ENCODE measurements at regions not wholly inside any gene's neighbourhood (a gene's known extent, or its start where the extent isn't known, plus 50 kb on each side); places are given as distances from the start of the nearest gene placed in this dataset.
A peak's percentile ranks its signal among the peaks of the same experiment; 100 is the strongest.

DNA sequence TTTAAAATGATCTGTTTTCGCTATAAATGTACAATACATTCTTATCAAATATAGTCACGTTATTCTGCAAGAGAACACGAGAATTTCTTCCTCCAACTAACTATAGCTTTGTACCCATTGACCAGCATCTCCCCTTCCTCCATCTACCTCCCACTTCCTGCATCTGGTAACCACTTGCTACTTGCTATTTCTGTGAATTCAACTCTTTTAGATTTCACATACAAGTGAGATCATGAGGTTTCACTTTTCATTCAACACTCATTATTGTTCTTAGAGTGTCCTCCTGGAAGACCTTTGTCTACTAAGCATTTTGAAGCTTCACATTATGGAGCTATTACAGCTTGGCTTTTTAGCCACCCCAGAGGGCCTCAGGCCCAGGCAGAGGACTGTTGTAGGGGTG lies 741.3 kb upstream of the FZD8 start:
- no peak overlapping the region for H2BK15ac ChIP-seq (ENCODE audit: low read length)
- WGBS, 2 donors (ENCODE audit: extremely low coverage in 2 of 2, insufficient read length in 2 of 2, insufficient replicate concordance in 1 of 2), result no CpG with 5 or more reads among the region's 3 CpGs
- no peak overlapping the region for H4K91ac ChIP-seq (ENCODE audit: low read depth, low read length, poor library complexity)
- H3K18ac ChIP-seq (ENCODE audit: low read length), result peak overlapping the region; percentile 44
- no peaks in the 10 kb centered on the region for H3K27me3 ChIP-seq (ENCODE audit: control insufficient read depth in 3 of 3, insufficient read depth in 3 of 3, low read depth in 1 of 3, low read length in 3 of 3)
- no peak overlapping the region for H3K4me2 ChIP-seq (ENCODE audit: insufficient read depth, low read length, poor library complexity, severe bottlenecking)
- no peaks in the 10 kb centered on the region for H3K4me1 ChIP-seq (ENCODE audit: control insufficient read depth in 2 of 2, insufficient read depth in 1 of 2, low read depth in 1 of 2, low read length in 2 of 2)
- no peak overlapping the region for H4K8ac ChIP-seq (ENCODE audit: low read depth, low read length)
- no peak for DNase-seq (ENCODE audit: low spot score)
- H3K36me3 ChIP-seq (replicated peaks in 1 of 2; ENCODE audit: control insufficient read depth in 2 of 2, insufficient read depth in 2 of 2, low read length in 2 of 2), result no peaks in the 10 kb centered on the region
- H3K27ac ChIP-seq (replicated peaks; ENCODE audit: low read length), result no peak overlapping the region
- no peak overlapping the region for H3K23ac ChIP-seq (ENCODE audit: low read depth, low read length, poor library complexity)
- H2BK12ac ChIP-seq (ENCODE audit: low read length), result no peak overlapping the region
- peak overlapping the region; percentile 70 for H2AK5ac ChIP-seq (ENCODE audit: low read depth, low read length)
- no peak overlapping the region for H3K14ac ChIP-seq (ENCODE audit: low read length)
- no peaks in the 10 kb centered on the region for H3K9me3 ChIP-seq (replicated peaks in 1 of 2; ENCODE audit: control insufficient read depth in 2 of 2, insufficient read depth in 1 of 2, low read depth in 1 of 2, low read length in 2 of 2)
- no peak overlapping the region for H3K4me3 ChIP-seq (ENCODE audit: low read length in 2 of 2)
- H2BK5ac ChIP-seq (ENCODE audit: low read length), result no peak overlapping the region
- H3K79me1 ChIP-seq (ENCODE audit: low read depth, low read length), result no peaks in the 10 kb centered on the region
- no peak overlapping the region for H3K4ac ChIP-seq (ENCODE audit: low read length)
- no peak overlapping the region for H3K9ac ChIP-seq (ENCODE audit: low read depth, low read length, poor library complexity)
- H2AFZ ChIP-seq (ENCODE audit: low read length), result no peak overlapping the region
- H2BK120ac ChIP-seq (ENCODE audit: low read depth, low read length), result no peak overlapping the region

- H3K14ac ChIP-seq (ENCODE audit: low read length), result no peak overlapping the region
- no peak overlapping the region for H3K18ac ChIP-seq (ENCODE audit: low read length)
- no peaks in the 10 kb centered on the region for H3K79me1 ChIP-seq (ENCODE audit: low read depth, low read length)
- no peak overlapping the region for H3K9ac ChIP-seq (ENCODE audit: low read depth, low read length, poor library complexity)
- H2BK5ac ChIP-seq (ENCODE audit: low read length), result no peak overlapping the region
- H3K4me1 ChIP-seq (ENCODE audit: control insufficient read depth in 2 of 2, insufficient read depth in 1 of 2, low read depth in 1 of 2, low read length in 2 of 2), result no peaks in the 10 kb centered on the region
- H3K4me2 ChIP-seq (ENCODE audit: insufficient read depth, low read length, poor library complexity, severe bottlenecking), result no peak overlapping the region
- H3K9me3 ChIP-seq (replicated peaks in 1 of 2; ENCODE audit: control insufficient read depth in 2 of 2, insufficient read depth in 1 of 2, low read depth in 1 of 2, low read length in 2 of 2), result no peaks in the 10 kb centered on the region
- no peak overlapping the region for H2BK120ac ChIP-seq (ENCODE audit: low read depth, low read length)
- no peak overlapping the region for H4K91ac ChIP-seq (ENCODE audit: low read depth, low read length, poor library complexity)
- no peak overlapping the region for H4K8ac ChIP-seq (ENCODE audit: low read depth, low read length)
- no CpG with 5 or more reads among the region's 1 CpG for WGBS, 2 donors (ENCODE audit: extremely low coverage in 2 of 2, insufficient read length in 2 of 2, insufficient replicate concordance in 1 of 2)
- H3K27me3 ChIP-seq (ENCODE audit: control insufficient read depth in 3 of 3, insufficient read depth in 3 of 3, low read depth in 1 of 3, low read length in 3 of 3), result no peaks in the 10 kb centered on the region
- no peak for DNase-seq (ENCODE audit: low spot score)
- no peak overlapping the region for H3K27ac ChIP-seq (replicated peaks; ENCODE audit: low read length)
- H2AK5ac ChIP-seq (ENCODE audit: low read depth, low read length), result no peak overlapping the region
- H3K4ac ChIP-seq (ENCODE audit: low read length), result no peak overlapping the region
- H2BK15ac ChIP-seq (ENCODE audit: low read length), result no peak overlapping the region
- H2BK12ac ChIP-seq (ENCODE audit: low read length), result no peak overlapping the region
- no peaks in the 10 kb centered on the region for H3K36me3 ChIP-seq (replicated peaks in 1 of 2; ENCODE audit: control insufficient read depth in 2 of 2, insufficient read depth in 2 of 2, low read length in 2 of 2)
- no peak overlapping the region for H3K23ac ChIP-seq (ENCODE audit: low read depth, low read length, poor library complexity)
- no peak overlapping the region for H2AFZ ChIP-seq (ENCODE audit: low read length)
- no peak overlapping the region for H3K4me3 ChIP-seq (ENCODE audit: low read length in 2 of 2)
Observed at GRCh38 chr10:36381748-36382147, 739.7 kb upstream of the FZD8 start.

GRCh38 chr10:36380538-36380937 lies 738.4 kb upstream of the FZD8 start:
- no peak overlapping the region for H2BK15ac ChIP-seq (ENCODE audit: low read length)

DNA sequence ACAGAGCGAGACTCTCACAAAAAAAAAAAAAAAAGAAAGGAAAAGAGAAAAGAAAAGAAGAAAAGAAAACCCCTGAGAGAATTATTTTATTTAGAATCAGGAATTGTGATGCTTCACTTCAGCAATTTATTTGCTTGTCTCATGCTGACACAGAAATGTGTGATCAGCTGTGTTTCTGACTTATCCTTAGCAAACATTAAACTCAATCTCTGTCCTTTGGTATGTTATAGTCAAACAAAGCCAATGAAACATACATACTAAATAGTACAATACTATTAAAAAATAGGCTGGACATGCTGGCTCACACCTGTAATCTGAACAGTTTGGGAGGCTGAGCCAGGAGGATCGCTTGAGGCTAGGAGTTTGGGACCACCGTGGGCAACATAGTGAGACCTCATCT lies 733.0 kb upstream of the FZD8 start:
- no peak overlapping the region for H2AK5ac ChIP-seq (ENCODE audit: low read depth, low read length)
- H2BK120ac ChIP-seq (ENCODE audit: low read depth, low read length), result no peak overlapping the region
- H3K9me3 ChIP-seq (replicated peaks in 1 of 2; ENCODE audit: control insufficient read depth in 2 of 2, insufficient read depth in 1 of 2, low read depth in 1 of 2, low read length in 2 of 2), result no peaks in the 10 kb centered on the region
- H3K4me1 ChIP-seq (ENCODE audit: control insufficient read depth in 2 of 2, insufficient read depth in 1 of 2, low read depth in 1 of 2, low read length in 2 of 2), result no peaks in the 10 kb centered on the region
- no peak overlapping the region for H2BK12ac ChIP-seq (ENCODE audit: low read length)
- H3K14ac ChIP-seq (ENCODE audit: low read length), result no peak overlapping the region
- H3K79me1 ChIP-seq (ENCODE audit: low read depth, low read length), result no peaks in the 10 kb centered on the region
- H4K91ac ChIP-seq (ENCODE audit: low read depth, low read length, poor library complexity), result no peak overlapping the region
- H2BK5ac ChIP-seq (ENCODE audit: low read length), result no peak overlapping the region
- WGBS, 2 donors (ENCODE audit: extremely low coverage in 2 of 2, insufficient read length in 2 of 2, insufficient replicate concordance in 1 of 2), result no CpG with 5 or more reads among the region's 3 CpGs
- no peak overlapping the region for H2AFZ ChIP-seq (ENCODE audit: low read length)
- H3K36me3 ChIP-seq (replicated peaks in 1 of 2; ENCODE audit: control insufficient read depth in 2 of 2, insufficient read depth in 2 of 2, low read length in 2 of 2), result no peaks in the 10 kb centered on the region
- no peak overlapping the region for H2BK15ac ChIP-seq (ENCODE audit: low read length)
- DNase-seq (ENCODE audit: low spot score), result no peak
- H3K23ac ChIP-seq (ENCODE audit: low read depth, low read length, poor library complexity), result no peak overlapping the region
- H3K27me3 ChIP-seq (ENCODE audit: control insufficient read depth in 3 of 3, insufficient read depth in 3 of 3, low read depth in 1 of 3, low read length in 3 of 3), result no peaks in the 10 kb centered on the region
- no peak overlapping the region for H3K4me3 ChIP-seq (ENCODE audit: low read length in 2 of 2)
- H3K4ac ChIP-seq (ENCODE audit: low read length), result no peak overlapping the region
- H3K9ac ChIP-seq (ENCODE audit: low read depth, low read length, poor library complexity), result no peak overlapping the region
- H3K4me2 ChIP-seq (ENCODE audit: insufficient read depth, low read length, poor library complexity, severe bottlenecking), result no peak overlapping the region
- no peak overlapping the region for H3K18ac ChIP-seq (ENCODE audit: low read length)
- no peak overlapping the region for H3K27ac ChIP-seq (replicated peaks; ENCODE audit: low read length)
- H4K8ac ChIP-seq (ENCODE audit: low read depth, low read length), result no peak overlapping the region

More at GRCh38 chr10:36380538-36380937, 738.4 kb upstream of the FZD8 start:
- H2AFZ ChIP-seq (ENCODE audit: low read length), result no peak overlapping the region
- no peaks in the 10 kb centered on the region for H3K9me3 ChIP-seq (replicated peaks in 1 of 2; ENCODE audit: control insufficient read depth in 2 of 2, insufficient read depth in 1 of 2, low read depth in 1 of 2, low read length in 2 of 2)
- no peak overlapping the region for H2BK12ac ChIP-seq (ENCODE audit: low read length)
- no peak overlapping the region for H3K18ac ChIP-seq (ENCODE audit: low read length)
- H3K4me1 ChIP-seq (ENCODE audit: control insufficient read depth in 2 of 2, insufficient read depth in 1 of 2, low read depth in 1 of 2, low read length in 2 of 2), result no peaks in the 10 kb centered on the region
- H2BK5ac ChIP-seq (ENCODE audit: low read length), result no peak overlapping the region
- H2BK120ac ChIP-seq (ENCODE audit: low read depth, low read length), result no peak overlapping the region
- no CpG with 5 or more reads among the region's 2 CpGs for WGBS, 2 donors (ENCODE audit: extremely low coverage in 2 of 2, insufficient read length in 2 of 2, insufficient replicate concordance in 1 of 2)
- no peak overlapping the region for H2AK5ac ChIP-seq (ENCODE audit: low read depth, low read length)
- H3K27me3 ChIP-seq (ENCODE audit: control insufficient read depth in 3 of 3, insufficient read depth in 3 of 3, low read depth in 1 of 3, low read length in 3 of 3), result no peaks in the 10 kb centered on the region
- no peak overlapping the region for H4K91ac ChIP-seq (ENCODE audit: low read depth, low read length, poor library complexity)
- H3K14ac ChIP-seq (ENCODE audit: low read length), result no peak overlapping the region
- H3K9ac ChIP-seq (ENCODE audit: low read depth, low read length, poor library complexity), result no peak overlapping the region
- no peak overlapping the region for H3K27ac ChIP-seq (replicated peaks; ENCODE audit: low read length)
- no peak for DNase-seq (ENCODE audit: low spot score)
- H3K79me1 ChIP-seq (ENCODE audit: low read depth, low read length), result no peaks in the 10 kb centered on the region
- no peak overlapping the region for H3K23ac ChIP-seq (ENCODE audit: low read depth, low read length, poor library complexity)
- H3K4me2 ChIP-seq (ENCODE audit: insufficient read depth, low read length, poor library complexity, severe bottlenecking), result no peak overlapping the region
- no peak overlapping the region for H3K4ac ChIP-seq (ENCODE audit: low read length)
- no peak overlapping the region for H3K4me3 ChIP-seq (ENCODE audit: low read length in 2 of 2)
- H4K8ac ChIP-seq (ENCODE audit: low read depth, low read length), result no peak overlapping the region
- no peaks in the 10 kb centered on the region for H3K36me3 ChIP-seq (replicated peaks in 1 of 2; ENCODE audit: control insufficient read depth in 2 of 2, insufficient read depth in 2 of 2, low read length in 2 of 2)

Data from neuronal stem cell (in vitro differentiated cells).